ENCODE measurements at regions not wholly inside any gene's neighbourhood (a gene's known extent, or its start where the extent isn't known, plus 50 kb on each side); places are given as distances from the start of the nearest gene placed in this dataset.

- DNase-seq = no peak
Measured at GRCh38 chr7:25642849-25643248, 414.6 kb upstream of the NPVF start.

GRCh38 chr7:25643286-25643685 is 415.0 kb upstream of the NPVF start:
- no peak for DNase-seq

- DNase-seq = no peak
Measured at GRCh38 chr7:25643770-25644394, 415.6 kb upstream of the NPVF start.

- no peak for DNase-seq
Measured at GRCh38 chr7:25646726-25647413, 418.6 kb upstream of the NPVF start.

- no peak for DNase-seq
Measured at GRCh38 chr7:25647872-25648271, 419.6 kb upstream of the NPVF start.

GRCh38 chr7:25652366-25652765 is 424.1 kb upstream of the NPVF start:
- DNase-seq = no peak

- no peak for DNase-seq
Measured at GRCh38 chr7:25653384-25653783, 425.1 kb upstream of the NPVF start.

- no peak for DNase-seq
Measured at GRCh38 chr7:25656071-25656470, 427.8 kb upstream of the NPVF start.

GRCh38 chr7:25656581-25657026 is 428.3 kb upstream of the NPVF start:
- no peak for DNase-seq

- DNase-seq = no peak
Measured at GRCh38 chr7:25658375-25658774, 430.1 kb upstream of the NPVF start.

- DNase-seq = no peak
Measured at GRCh38 chr7:25659841-25660240, 431.6 kb upstream of the NPVF start.

GRCh38 chr7:25662841-25663800 is 434.8 kb upstream of the NPVF start:
- no peak for DNase-seq

GRCh38 chr7:25663877-25664276 is 435.6 kb upstream of the NPVF start:
- no peak for DNase-seq

GRCh38 chr7:25664593-25664992 is 436.3 kb upstream of the NPVF start:
- DNase-seq = no peak

- no peak for DNase-seq
Measured at GRCh38 chr7:25665374-25665773, 437.1 kb upstream of the NPVF start.

GRCh38 chr7:25665903-25666670 is 437.8 kb upstream of the NPVF start:
- no peak for DNase-seq

GRCh38 chr7:25666671-25667060 is 438.4 kb upstream of the NPVF start:
- no peak for DNase-seq

- DNase-seq = no peak
Measured at GRCh38 chr7:25669281-25669781, 441.0 kb upstream of the NPVF start.

- DNase-seq = no peak
Measured at GRCh38 chr7:25669961-25670841, 441.9 kb upstream of the NPVF start.

GRCh38 chr7:25671111-25671510 is 442.8 kb upstream of the NPVF start:
- DNase-seq = no peak

GRCh38 chr7:25672496-25672895 is 444.2 kb upstream of the NPVF start:
- no peak for DNase-seq

All from stimulated activated CD4-positive, alpha-beta T cell treated with anti-CD3 and anti-CD28 coated beads, Interleukin-2, amount 100 ng/mL, for 48 hours (primary cell).